ENCODE measurements at regions not wholly inside any gene's neighbourhood (a gene's known extent, or its start where the extent isn't known, plus 50 kb on each side); places are given as distances from the start of the nearest gene placed in this dataset.

DNA sequence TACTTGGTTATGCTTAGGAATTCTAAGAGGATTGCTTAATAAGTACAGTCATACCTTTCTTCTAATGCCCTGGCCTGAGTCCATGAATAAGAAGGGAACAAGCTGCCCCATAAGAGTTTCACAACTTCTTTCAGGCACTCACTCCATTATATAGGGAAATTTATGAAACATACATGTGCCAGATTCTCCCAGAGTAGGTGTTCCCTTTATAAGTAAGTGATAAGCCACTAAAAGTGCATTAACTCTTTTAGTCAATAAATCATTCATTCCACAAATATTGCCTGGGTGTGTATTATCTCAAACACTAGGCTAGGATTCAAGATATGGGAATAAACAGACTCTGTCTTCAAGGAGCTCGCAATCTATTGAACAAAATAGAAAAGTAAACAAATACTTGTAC is 84.5 kb upstream of the RBBP8 start:
- DNase-seq (ENCODE audit: low read depth) = peak; percentile 89
- H3K4me3 ChIP-seq (ENCODE audit: low read depth, low read length) = no peak overlapping the region
- no peak for TF ChIP-seq CTCF (conservative IDR thresholded peaks at IDR 0.05; ENCODE audit: low read depth, low read length)

GRCh38 chr18:22856870-22857269 is 76.3 kb upstream of the RBBP8 start:
- TF ChIP-seq CTCF (conservative IDR thresholded peaks at IDR 0.05; ENCODE audit: low read depth, low read length) = no peak
- H3K4me3 ChIP-seq (ENCODE audit: low read depth, low read length) = no peak overlapping the region
- no peak for DNase-seq (ENCODE audit: low read depth)

DNA sequence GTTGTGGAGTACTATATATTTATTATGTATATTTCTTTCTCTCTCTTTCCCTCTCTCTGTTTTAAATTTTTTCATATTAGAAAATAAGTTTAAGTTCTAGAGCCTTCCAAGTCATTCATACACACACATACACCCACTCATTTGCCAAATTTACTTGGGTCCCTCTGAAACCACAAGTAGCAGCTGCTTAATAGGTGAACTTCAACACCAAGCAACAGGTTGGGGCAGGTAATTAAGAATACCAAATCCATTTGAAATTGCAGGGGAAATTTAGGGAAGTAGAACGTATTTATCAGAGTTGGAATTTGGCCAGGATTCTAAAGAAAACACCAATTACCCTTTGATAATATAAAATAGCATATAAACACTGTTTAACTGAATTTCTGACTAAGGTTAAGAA is 75.0 kb upstream of the RBBP8 start:
- TF ChIP-seq CTCF (conservative IDR thresholded peaks at IDR 0.05; ENCODE audit: low read depth, low read length) = no peak

DNA sequence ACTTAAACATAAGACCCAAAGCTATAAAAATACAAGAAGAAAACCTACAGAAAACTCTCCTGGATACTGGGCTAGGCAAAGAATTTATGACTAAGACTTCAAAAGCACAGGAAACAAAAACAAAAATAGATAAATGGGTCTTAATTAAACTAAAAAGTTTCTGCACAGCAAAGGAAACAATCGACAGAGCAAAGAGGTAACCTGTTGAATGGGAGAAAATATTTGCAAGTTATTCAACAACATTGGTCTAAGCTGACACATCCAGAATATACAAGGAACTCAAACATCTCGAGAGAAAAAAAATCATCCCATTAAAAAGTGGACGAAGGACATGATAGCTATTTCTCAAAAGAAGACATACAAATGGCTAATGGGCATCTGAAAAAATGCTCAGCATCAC is 72.3 kb upstream of the RBBP8 start:
- DNase-seq (ENCODE audit: low read depth) = no peak

More for the DNA sequence above, 75.0 kb upstream of the RBBP8 start:
- DNase-seq (ENCODE audit: low read depth) = no peak
- no peak overlapping the region for H3K4me3 ChIP-seq (ENCODE audit: low read depth, low read length)

DNA sequence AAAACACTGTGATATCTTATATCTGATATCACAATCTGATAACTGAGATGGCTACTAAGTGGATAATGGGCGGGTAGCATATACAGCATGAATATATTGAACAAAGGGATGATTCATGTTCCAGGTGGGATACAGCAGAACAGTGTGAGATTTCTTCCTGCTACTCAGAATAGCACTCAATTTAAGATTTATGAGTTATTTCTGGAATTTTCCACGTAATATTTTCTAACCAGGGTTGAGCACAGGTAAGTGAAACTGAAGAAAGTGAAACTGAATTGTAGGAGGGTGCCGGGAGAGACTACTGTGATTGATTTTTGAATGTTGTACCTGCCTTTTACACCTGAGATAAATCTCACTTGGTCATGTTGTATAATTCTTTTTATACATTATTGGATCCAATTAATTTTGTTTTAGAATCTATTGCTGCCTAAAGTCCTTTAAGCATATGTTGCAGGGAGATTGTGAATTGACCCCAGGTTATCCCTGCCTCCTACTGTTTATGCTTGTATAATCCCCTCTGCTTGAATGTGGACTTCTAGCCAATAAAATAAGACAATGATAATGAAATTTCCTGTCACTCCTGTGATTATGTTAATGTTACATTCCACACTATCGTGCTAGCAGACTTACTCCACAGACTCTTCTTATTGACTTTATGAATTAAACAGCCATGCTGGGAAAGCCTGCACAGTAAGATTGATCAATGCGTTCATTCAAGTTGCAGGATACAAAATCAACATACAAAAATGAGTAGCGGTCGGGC is 67.6 kb upstream of the RBBP8 start:
- no peak overlapping the region for H3K4me3 ChIP-seq (ENCODE audit: low read depth, low read length)
- no peak for TF ChIP-seq CTCF (conservative IDR thresholded peaks at IDR 0.05; ENCODE audit: low read depth, low read length)
- DNase-seq (ENCODE audit: low read depth) = no peak

More for the DNA sequence above, 72.3 kb upstream of the RBBP8 start:
- no peak overlapping the region for H3K4me3 ChIP-seq (ENCODE audit: low read depth, low read length)
- TF ChIP-seq CTCF (conservative IDR thresholded peaks at IDR 0.05; ENCODE audit: low read depth, low read length) = no peak

- DNase-seq (ENCODE audit: low read depth) = no peak
- no peak for TF ChIP-seq CTCF (conservative IDR thresholded peaks at IDR 0.05; ENCODE audit: low read depth, low read length)
- H3K4me3 ChIP-seq (ENCODE audit: low read depth, low read length) = no peak overlapping the region
These were observed 64.3 kb upstream of the RBBP8 start for GRCh38 chr18:22868831-22869230.
